ENCODE measurements at regions not wholly inside any gene's neighbourhood (a gene's known extent, or its start where the extent isn't known, plus 50 kb on each side); places are given as distances from the start of the nearest gene placed in this dataset.

- POLR2A ChIA-PET = no interaction called here
- Histone ChIP-seq H3K27me3 (ENCODE audit: control insufficient read depth, insufficient read depth, low read length) (peaks cover 8% of the 10 kb centered on the region), H3K9me3 (ENCODE audit: control insufficient read depth, insufficient read depth, low read length) (no peaks in the 10 kb centered on the region), H3K27ac (ENCODE audit: low read depth, low read length) (no peak overlapping the region), H3K4me3 (ENCODE audit: low read depth, low read length) (no peak overlapping the region)
- CTCF ChIA-PET = no interaction called here
- DNase-seq (ENCODE audit: low read depth, low spot score) = no peak
- TF ChIP-seq, protein P1, sequence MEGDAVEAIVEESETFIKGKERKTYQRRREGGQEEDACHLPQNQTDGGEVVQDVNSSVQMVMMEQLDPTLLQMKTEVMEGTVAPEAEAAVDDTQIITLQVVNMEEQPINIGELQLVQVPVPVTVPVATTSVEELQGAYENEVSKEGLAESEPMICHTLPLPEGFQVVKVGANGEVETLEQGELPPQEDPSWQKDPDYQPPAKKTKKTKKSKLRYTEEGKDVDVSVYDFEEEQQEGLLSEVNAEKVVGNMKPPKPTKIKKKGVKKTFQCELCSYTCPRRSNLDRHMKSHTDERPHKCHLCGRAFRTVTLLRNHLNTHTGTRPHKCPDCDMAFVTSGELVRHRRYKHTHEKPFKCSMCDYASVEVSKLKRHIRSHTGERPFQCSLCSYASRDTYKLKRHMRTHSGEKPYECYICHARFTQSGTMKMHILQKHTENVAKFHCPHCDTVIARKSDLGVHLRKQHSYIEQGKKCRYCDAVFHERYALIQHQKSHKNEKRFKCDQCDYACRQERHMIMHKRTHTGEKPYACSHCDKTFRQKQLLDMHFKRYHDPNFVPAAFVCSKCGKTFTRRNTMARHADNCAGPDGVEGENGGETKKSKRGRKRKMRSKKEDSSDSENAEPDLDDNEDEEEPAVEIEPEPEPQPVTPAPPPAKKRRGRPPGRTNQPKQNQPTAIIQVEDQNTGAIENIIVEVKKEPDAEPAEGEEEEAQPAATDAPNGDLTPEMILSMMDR (IDR thresholded peaks at IDR 0.05; ENCODE audit: low read depth, low read length) = no peak
Observed at GRCh38 chr6:4521070-4521469, 255.1 kb upstream of the CDYL start.

DNA sequence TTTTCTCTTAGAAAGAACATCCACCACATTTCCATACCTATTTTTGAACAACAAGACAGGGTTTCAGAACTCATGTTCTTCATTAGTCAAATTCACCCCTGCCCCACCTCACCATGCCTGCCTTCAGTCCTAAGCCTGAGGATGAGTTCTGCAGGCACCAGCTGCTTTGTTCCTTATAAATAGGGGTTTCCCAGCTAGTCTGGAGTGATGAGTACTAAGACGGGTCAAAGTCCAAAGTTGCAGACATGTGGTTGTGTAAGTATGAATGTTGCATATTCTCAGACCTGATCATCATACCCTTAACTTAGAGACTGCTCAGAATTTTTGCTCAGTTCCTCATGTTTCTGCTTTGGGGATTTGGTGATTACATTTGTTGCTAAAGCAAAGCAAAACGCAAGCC is 257.7 kb upstream of the CDYL start:
- CTCF ChIA-PET = no interaction called here
- DNase-seq (ENCODE audit: low read depth, low spot score) = peak; percentile 46
- no peak overlapping the region for H3K4me3 ChIP-seq (ENCODE audit: low read depth, low read length)
- POLR2A ChIA-PET = no interaction called here
- H3K9me3 ChIP-seq (ENCODE audit: control insufficient read depth, insufficient read depth, low read length) = no peaks in the 10 kb centered on the region
- TF ChIP-seq, protein P1 (IDR thresholded peaks at IDR 0.05; ENCODE audit: low read depth, low read length) = no peak
- peaks cover 10% of the 10 kb centered on the region for H3K27me3 ChIP-seq (ENCODE audit: control insufficient read depth, insufficient read depth, low read length)
- H3K27ac ChIP-seq (ENCODE audit: low read depth, low read length) = no peak overlapping the region

- Histone ChIP-seq H3K9me3 (ENCODE audit: control insufficient read depth, insufficient read depth, low read length) (no peaks in the 10 kb centered on the region), H3K27me3 (ENCODE audit: control insufficient read depth, insufficient read depth, low read length) (peaks cover 20% of the 10 kb centered on the region), H3K4me3 (ENCODE audit: low read depth, low read length) (no peak overlapping the region), H3K27ac (ENCODE audit: low read depth, low read length) (no peak overlapping the region)
- DNase-seq (ENCODE audit: low read depth, low spot score) = no peak
- ChIA-PET CTCF (no interaction called here), POLR2A (no interaction called here)
- TF ChIP-seq, protein P1 (IDR thresholded peaks at IDR 0.05; ENCODE audit: low read depth, low read length) = no peak
Observed at GRCh38 chr6:4516206-4516605, 260.0 kb upstream of the CDYL start.

DNA sequence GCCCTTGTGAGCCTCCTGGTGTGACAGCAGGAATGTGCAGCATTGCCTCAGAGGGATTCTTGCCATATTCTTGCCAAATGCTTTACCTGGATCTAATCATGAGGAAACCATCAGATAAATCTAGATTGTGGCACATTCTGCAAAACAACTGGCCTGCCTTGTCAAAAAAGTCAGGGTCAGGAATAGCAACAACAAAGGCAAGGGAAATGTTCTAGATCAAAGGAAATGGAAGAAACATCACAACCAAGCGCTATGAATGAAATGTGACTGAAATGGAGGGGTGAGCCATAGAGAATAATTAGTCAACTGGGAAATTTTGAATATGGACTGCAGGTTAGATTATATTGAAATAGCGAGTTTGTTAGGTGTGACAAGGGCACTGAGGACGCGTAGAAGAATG is 262.6 kb upstream of the CDYL start:
- TF ChIP-seq, protein P1 (IDR thresholded peaks at IDR 0.05; ENCODE audit: low read depth, low read length) = no peak
- ChIA-PET CTCF (no interaction called here), POLR2A (no interaction called here)
- no peak for DNase-seq (ENCODE audit: low read depth, low spot score)
- H3K27ac ChIP-seq (ENCODE audit: low read depth, low read length) = no peak overlapping the region
- H3K27me3 ChIP-seq (ENCODE audit: control insufficient read depth, insufficient read depth, low read length) = peaks cover 21% of the 10 kb centered on the region
- no peak overlapping the region for H3K4me3 ChIP-seq (ENCODE audit: low read depth, low read length)
- no peaks in the 10 kb centered on the region; the same call in 1 of the 2 replicates for H3K9me3 ChIP-seq (ENCODE audit: control insufficient read depth, insufficient read depth, low read length)

GRCh38 chr6:4512051-4512471 is 264.1 kb upstream of the CDYL start:
- Histone ChIP-seq H3K27me3 (ENCODE audit: control insufficient read depth, insufficient read depth, low read length) (peaks cover 21% of the 10 kb centered on the region), H3K9me3 (ENCODE audit: control insufficient read depth, insufficient read depth, low read length) (no peaks in the 10 kb centered on the region; the same call in 1 of the 2 replicates), H3K4me3 (ENCODE audit: low read depth, low read length) (no peak overlapping the region), H3K27ac (ENCODE audit: low read depth, low read length) (no peak overlapping the region)
- TF ChIP-seq, protein P1 (IDR thresholded peaks at IDR 0.05; ENCODE audit: low read depth, low read length) = no peak
- ChIA-PET CTCF (no interaction called here), POLR2A (no interaction called here)
- no peak for DNase-seq (ENCODE audit: low read depth, low spot score)
